Heart left ventricle (tissue), 13 donors: ENCODE measurements at regions not wholly inside any gene's neighbourhood (a gene's known extent, or its start where the extent isn't known, plus 50 kb on each side); places are given as distances from the start of the nearest gene placed in this dataset.

Source experiments
- CTCF ChIP-seq, 12 donors: fragments of 200-600 bp; sonication (generic) in 4 of 12; IDR thresholded peaks; one replicate each; pipeline versions ENCODE4 v1.5.0 to v1.8.0; 2018 to 2022; ENCODE audit warnings: antibody characterized with exemption in 12 of 12, mild to moderate bottlenecking in 5 of 12
- POLR2A ChIP-seq, 2 donors: fragments of 450-650 bp; IDR thresholded peaks; one replicate each; pipeline ENCODE4 v1.6.1; 2017; ENCODE audit warnings: antibody characterized with exemption in 2 of 2, mild to moderate bottlenecking in 2 of 2, moderate library complexity in 2 of 2
- donor health status: ischemic (EF 13 %, LVEDD 7.1; RV severe dilation, severe dysfunction).
- donor health status: DM: no; HTN: yes; CAD: no.
- donor health status: DM: no; HTN: no; CAD: no.
- donor health status: ischemic (EF 25% LVEDD 6.9; RV normal size, moderate dysfunction).
- donor health status: ischemic (EF 25% LVEDD 5.7; RV mildly dilated, moderate dysfunction).
- donor health status: ischemic (EF 35%, LVEDD 5.7; RV mildly dilated, moderate dysfunction).
- donor health status: nonischemic (EF 11% LVEDD 7.7; RV severe dilation, severe dysfunction).
- donor health status: DM: yes; HTN: yes; CAD: no.
- donor health status: PGD.
- donor health status: ischemic (EF 29% LVEDD 5.4; RV normal size, mild dysfunction).
- donor health status: nonischemic (EF 23%, LVEDD 6.1; RV moderate dilation, normal function).

GRCh38 chr5:60395712-60396329 lies 304.1 kb downstream of the DEPDC1B start:
- TF ChIP-seq CTCF (IDR thresholded peaks at IDR 0.05) (no peak), POLR2A (IDR thresholded peaks at IDR 0.05) (no peak)
